ENCODE measurements at regions not wholly inside any gene's neighbourhood (a gene's known extent, or its start where the extent isn't known, plus 50 kb on each side); places are given as distances from the start of the nearest gene placed in this dataset.

DNA sequence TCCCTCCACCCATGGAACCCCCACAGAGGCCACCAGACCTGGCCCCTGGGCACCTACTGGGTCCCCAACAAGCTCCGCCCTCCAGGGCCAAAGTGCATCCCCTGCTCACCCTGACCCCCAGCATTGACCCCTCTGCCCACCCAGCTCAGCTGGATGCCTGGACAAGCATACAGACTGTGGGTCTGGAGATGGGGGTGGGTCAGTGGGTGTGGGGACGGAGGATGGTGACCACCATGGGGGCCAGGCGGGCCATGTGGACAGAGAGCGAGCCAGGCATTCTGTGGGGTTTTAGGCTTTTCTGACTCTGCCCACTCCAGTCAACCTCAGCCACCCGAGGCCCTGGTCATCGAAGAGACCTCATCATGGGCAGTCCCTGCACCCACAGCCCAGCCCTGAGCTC lies 183.7 kb downstream of the BRD1 start:
- TF ChIP-seq, protein P1, sequence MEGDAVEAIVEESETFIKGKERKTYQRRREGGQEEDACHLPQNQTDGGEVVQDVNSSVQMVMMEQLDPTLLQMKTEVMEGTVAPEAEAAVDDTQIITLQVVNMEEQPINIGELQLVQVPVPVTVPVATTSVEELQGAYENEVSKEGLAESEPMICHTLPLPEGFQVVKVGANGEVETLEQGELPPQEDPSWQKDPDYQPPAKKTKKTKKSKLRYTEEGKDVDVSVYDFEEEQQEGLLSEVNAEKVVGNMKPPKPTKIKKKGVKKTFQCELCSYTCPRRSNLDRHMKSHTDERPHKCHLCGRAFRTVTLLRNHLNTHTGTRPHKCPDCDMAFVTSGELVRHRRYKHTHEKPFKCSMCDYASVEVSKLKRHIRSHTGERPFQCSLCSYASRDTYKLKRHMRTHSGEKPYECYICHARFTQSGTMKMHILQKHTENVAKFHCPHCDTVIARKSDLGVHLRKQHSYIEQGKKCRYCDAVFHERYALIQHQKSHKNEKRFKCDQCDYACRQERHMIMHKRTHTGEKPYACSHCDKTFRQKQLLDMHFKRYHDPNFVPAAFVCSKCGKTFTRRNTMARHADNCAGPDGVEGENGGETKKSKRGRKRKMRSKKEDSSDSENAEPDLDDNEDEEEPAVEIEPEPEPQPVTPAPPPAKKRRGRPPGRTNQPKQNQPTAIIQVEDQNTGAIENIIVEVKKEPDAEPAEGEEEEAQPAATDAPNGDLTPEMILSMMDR (IDR thresholded peaks at IDR 0.05; ENCODE audit: poor library complexity, severe bottlenecking) = no peak
- no peak for DNase-seq (ENCODE audit: low spot score)
- H3K27me3 ChIP-seq (ENCODE audit: insufficient read depth, poor library complexity, severe bottlenecking) = no peaks in the 10 kb centered on the region
- ATAC-seq (ENCODE audit: low read depth) = no peak
- no peaks in the 10 kb centered on the region for H3K9me3 ChIP-seq (ENCODE audit: severe bottlenecking)
- H3K4me1 ChIP-seq (ENCODE audit: insufficient read depth, poor library complexity, severe bottlenecking) = no peaks in the 10 kb centered on the region
- no peak overlapping the region for H3K4me3 ChIP-seq (ENCODE audit: severe bottlenecking)
- H3K36me3 ChIP-seq (ENCODE audit: low read depth) = no peaks in the 10 kb centered on the region
- no peak overlapping the region for H3K27ac ChIP-seq (ENCODE audit: poor library complexity, severe bottlenecking)

DNA sequence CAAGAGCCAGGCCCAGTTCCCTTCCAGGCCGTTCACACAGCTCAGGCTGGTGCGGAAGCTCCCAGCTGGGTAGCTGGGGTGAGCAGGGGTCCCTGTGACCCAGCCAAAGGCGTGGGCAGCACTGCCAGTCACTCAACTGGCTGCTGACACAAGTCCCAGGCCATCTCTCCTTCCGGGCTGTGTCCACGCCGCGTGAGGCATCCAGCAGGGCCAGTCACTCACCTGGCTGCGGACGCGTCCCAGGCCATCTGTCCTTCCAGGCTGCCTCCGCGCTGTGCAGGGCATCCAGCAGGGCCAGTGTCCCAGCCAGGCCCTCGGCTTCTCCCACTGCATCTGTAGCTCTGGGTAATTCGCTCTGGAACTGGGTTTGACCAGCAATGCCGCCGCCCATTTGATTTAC lies 184.2 kb downstream of the BRD1 start:
- Histone ChIP-seq H3K4me3 (ENCODE audit: severe bottlenecking) (no peak overlapping the region), H3K9me3 (ENCODE audit: severe bottlenecking) (no peaks in the 10 kb centered on the region), H3K27me3 (ENCODE audit: insufficient read depth, poor library complexity, severe bottlenecking) (no peaks in the 10 kb centered on the region), H3K36me3 (ENCODE audit: low read depth) (no peaks in the 10 kb centered on the region), H3K4me1 (ENCODE audit: insufficient read depth, poor library complexity, severe bottlenecking) (no peaks in the 10 kb centered on the region), H3K27ac (ENCODE audit: poor library complexity, severe bottlenecking) (no peak overlapping the region)
- TF ChIP-seq, protein P1 (IDR thresholded peaks at IDR 0.05; ENCODE audit: poor library complexity, severe bottlenecking) = no peak
- ATAC-seq (ENCODE audit: low read depth) (no peak), DNase-seq (ENCODE audit: low spot score) (no peak)

DNA sequence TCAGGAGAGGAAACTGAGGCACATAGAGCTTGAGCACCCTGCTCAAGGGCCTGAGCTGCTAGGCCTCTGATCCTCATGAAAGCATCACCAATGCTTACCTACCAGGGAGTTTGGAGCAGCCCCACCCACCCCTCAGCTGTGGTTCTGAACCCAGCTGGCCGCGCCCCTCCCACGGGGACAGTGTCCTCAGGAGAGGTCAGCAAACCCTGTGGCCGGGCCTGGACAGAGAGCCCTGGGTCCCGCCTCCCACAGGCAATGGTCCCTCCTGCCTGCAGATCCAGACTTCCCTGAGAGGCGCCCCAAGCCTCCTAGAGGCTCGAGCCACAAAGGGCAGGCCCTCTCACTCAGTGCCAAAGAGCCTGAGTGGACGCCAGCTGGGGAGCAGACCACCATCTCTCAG lies 184.9 kb downstream of the BRD1 start:
- no peaks in the 10 kb centered on the region for H3K4me1 ChIP-seq (ENCODE audit: insufficient read depth, poor library complexity, severe bottlenecking)
- TF ChIP-seq, protein P1 (IDR thresholded peaks at IDR 0.05; ENCODE audit: poor library complexity, severe bottlenecking) = no peak
- ATAC-seq (ENCODE audit: low read depth) (no peak), DNase-seq (ENCODE audit: low spot score) (no peak)
- no peaks in the 10 kb centered on the region for H3K9me3 ChIP-seq (ENCODE audit: severe bottlenecking)
- no peaks in the 10 kb centered on the region for H3K36me3 ChIP-seq (ENCODE audit: low read depth)
- no peak overlapping the region for H3K27ac ChIP-seq (ENCODE audit: poor library complexity, severe bottlenecking)
- H3K27me3 ChIP-seq (ENCODE audit: insufficient read depth, poor library complexity, severe bottlenecking) = no peaks in the 10 kb centered on the region
- H3K4me3 ChIP-seq (ENCODE audit: severe bottlenecking) = no peak overlapping the region

DNA sequence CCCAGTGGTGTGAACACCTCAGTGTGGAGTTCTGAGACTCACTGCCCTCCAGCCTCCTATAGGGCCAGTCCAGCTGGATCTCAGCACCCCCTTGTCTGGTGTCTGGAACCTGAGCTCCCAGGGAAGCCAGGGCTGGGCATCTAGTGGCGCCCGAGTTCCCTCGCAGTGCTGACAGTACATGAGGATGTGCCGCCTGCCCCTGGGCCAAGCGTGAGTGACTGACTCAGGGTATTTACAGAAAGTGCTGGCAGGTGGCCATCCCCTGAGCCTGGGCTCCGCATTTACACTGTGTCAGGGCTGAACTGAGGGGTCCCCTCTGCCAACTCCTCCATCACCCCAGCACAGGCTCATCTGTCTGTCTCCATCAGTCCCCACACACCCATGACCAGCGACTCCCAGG lies 185.3 kb downstream of the BRD1 start:
- Histone ChIP-seq H3K27ac (ENCODE audit: poor library complexity, severe bottlenecking) (no peak overlapping the region), H3K36me3 (ENCODE audit: low read depth) (no peaks in the 10 kb centered on the region), H3K9me3 (ENCODE audit: severe bottlenecking) (no peaks in the 10 kb centered on the region), H3K4me3 (ENCODE audit: severe bottlenecking) (no peak overlapping the region), H3K4me1 (ENCODE audit: insufficient read depth, poor library complexity, severe bottlenecking) (no peaks in the 10 kb centered on the region), H3K27me3 (ENCODE audit: insufficient read depth, poor library complexity, severe bottlenecking) (no peaks in the 10 kb centered on the region)
- DNase-seq (ENCODE audit: low spot score) (no peak), ATAC-seq (ENCODE audit: low read depth) (no peak)
- TF ChIP-seq, protein P1 (IDR thresholded peaks at IDR 0.05; ENCODE audit: poor library complexity, severe bottlenecking) = no peak

GRCh38 chr22:49641770-49642313 lies 185.8 kb downstream of the BRD1 start:
- TF ChIP-seq, protein P1 (IDR thresholded peaks at IDR 0.05; ENCODE audit: poor library complexity, severe bottlenecking) = no peak
- DNase-seq (ENCODE audit: low spot score) = no peak
- H3K4me3 ChIP-seq (ENCODE audit: severe bottlenecking) = no peak overlapping the region
- no peak for ATAC-seq (ENCODE audit: low read depth)
- no peaks in the 10 kb centered on the region for H3K36me3 ChIP-seq (ENCODE audit: low read depth)
- no peaks in the 10 kb centered on the region for H3K4me1 ChIP-seq (ENCODE audit: insufficient read depth, poor library complexity, severe bottlenecking)
- no peaks in the 10 kb centered on the region for H3K27me3 ChIP-seq (ENCODE audit: insufficient read depth, poor library complexity, severe bottlenecking)
- H3K27ac ChIP-seq (ENCODE audit: poor library complexity, severe bottlenecking) = no peak overlapping the region
- no peaks in the 10 kb centered on the region for H3K9me3 ChIP-seq (ENCODE audit: severe bottlenecking)
